Lower leg skin (tissue), 3 donors: ENCODE measurements at regions not wholly inside any gene's neighbourhood (a gene's known extent, or its start where the extent isn't known, plus 50 kb on each side); places are given as distances from the start of the nearest gene placed in this dataset.

ENCODE experiments used
- CTCF ChIP-seq, 3 donors: fragments of 450-650 bp; IDR thresholded peaks; one replicate each; pipeline ENCODE4 v1.5.1; 2016; ENCODE audit warnings: antibody characterized with exemption in 3 of 3, mild to moderate bottlenecking in 3 of 3, moderate library complexity in 2 of 3
- POLR2A ChIP-seq, 2 donors: fragments of 450-650 bp; IDR thresholded peaks; one replicate each; pipeline ENCODE4 v1.6.1; 2016 to 2017; ENCODE audit warnings: antibody characterized with exemption in 2 of 2, mild to moderate bottlenecking in 1 of 2, moderate library complexity in 1 of 2

GRCh38 chr16:77603656-77604055 is 118.7 kb upstream of the NUDT7 start:
- TF ChIP-seq CTCF (IDR thresholded peaks at IDR 0.05) (no peak), POLR2A (IDR thresholded peaks at IDR 0.05) (no peak)
